GM23338 (cell line): ENCODE measurements at regions not wholly inside any gene's neighbourhood (a gene's known extent, or its start where the extent isn't known, plus 50 kb on each side); places are given as distances from the start of the nearest gene placed in this dataset.

Source experiments
- CTCF ChIP-seq, 2 experiments: fragments of 200-600 bp in 1 of 2; sonication (generic) in 1 of 2; conservative IDR thresholded peaks; 2 replicates each; pipeline versions ENCODE4 v1.5.1 to v1.6.1; 2016 to 2017; ENCODE audit warnings: antibody characterized with exemption in 2 of 2, low read depth in 2 of 2, mild to moderate bottlenecking in 2 of 2, moderate library complexity in 1 of 2
- ETS1 ChIP-seq: IDR thresholded peaks from 2 replicates; pipeline ENCODE4 v1.6.1; 2016; ENCODE audit warnings: antibody characterized with exemption
- EZH2phosphoT487 ChIP-seq: fragments of 200-600 bp; sonication (generic); IDR thresholded peaks from one replicate; pipeline ENCODE4 v1.8.1; 2018; ENCODE audit warnings: antibody characterized with exemption; ENCODE audit not compliant: unreplicated experiment
- JUNB ChIP-seq: IDR thresholded peaks from one replicate; pipeline ENCODE4 v1.6.1; 2016; ENCODE audit warnings: antibody characterized with exemption; ENCODE audit not compliant: unreplicated experiment
- NANOG ChIP-seq: IDR thresholded peaks from 2 replicates; pipeline ENCODE4 v1.6.1; 2016; ENCODE audit warnings: antibody characterized with exemption, borderline replicate concordance
- POLR2AphosphoS5 ChIP-seq: IDR thresholded peaks from 2 replicates; pipeline ENCODE4 v1.6.1; 2016; ENCODE audit warnings: antibody characterized with exemption, low read depth
- ZNF114 ChIP-seq: fragments of 250-450 bp; sonication (Bioruptor Pico); IDR thresholded peaks from 2 replicates; pipeline ENCODE4 v1.5.0; 2020; ENCODE audit warnings: mild to moderate bottlenecking, moderate library complexity
- ZNF331 ChIP-seq: fragments of 250-450 bp; sonication (Bioruptor Pico); IDR thresholded peaks from 2 replicates; pipeline ENCODE4 v1.5.0; 2020; ENCODE audit warnings: low read depth, mild to moderate bottlenecking, moderate library complexity
- ZNF462 ChIP-seq: fragments of 250-450 bp; sonication (Bioruptor Pico); IDR thresholded peaks from 2 replicates; pipeline ENCODE4 v1.5.0; 2020; ENCODE audit warnings: mild to moderate bottlenecking, moderate library complexity

- TF ChIP-seq ZNF462 (CRISPR knock-in tag): no peak
- no peak for TF ChIP-seq POLR2AphosphoS5
- TF ChIP-seq CTCF (conservative IDR thresholded peaks at IDR 0.05; ENCODE audit: low read depth in 2 of 2): no peak
- TF ChIP-seq ZNF331 (CRISPR knock-in tag): no peak
- no peak for TF ChIP-seq JUNB
- TF ChIP-seq ZNF114 (CRISPR knock-in tag): no peak
- no peak for TF ChIP-seq ETS1
- no peak for TF ChIP-seq NANOG
- no peak for TF ChIP-seq EZH2phosphoT487
Observed at GRCh38 chr2:82819951-82820350, 1639.1 kb downstream of the SUCLG1 start (continued).
